ENCODE measurements at regions not wholly inside any gene's neighbourhood (a gene's known extent, or its start where the extent isn't known, plus 50 kb on each side); places are given as distances from the start of the nearest gene placed in this dataset.

DNA sequence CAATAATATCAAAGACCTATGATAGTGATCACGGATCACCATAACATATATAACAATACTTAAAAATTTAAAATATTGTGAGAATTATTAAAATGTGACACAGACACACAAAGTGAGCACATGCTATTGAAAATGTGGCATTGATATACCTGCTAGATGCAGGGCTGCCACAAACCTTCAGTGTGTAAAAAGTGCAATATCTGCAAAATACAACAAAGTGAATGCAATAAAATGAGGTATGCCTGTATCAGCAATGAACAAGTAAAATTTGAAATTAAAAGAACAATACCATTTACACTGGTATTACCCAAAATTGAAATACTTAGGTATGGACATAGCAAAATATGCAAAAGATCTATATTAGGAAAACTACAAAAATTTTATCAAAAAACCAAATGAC is 1217.8 kb upstream of the PCDH20 start:
- TF ChIP-seq TAF1 (IDR thresholded peaks at IDR 0.05; ENCODE audit: low read depth) (no peak), RAD21 (IDR thresholded peaks at IDR 0.05; ENCODE audit: low read depth) (no peak), NFIC (IDR thresholded peaks at IDR 0.05) (no peak), ZBTB7A (IDR thresholded peaks at IDR 0.05; ENCODE audit: low read depth) (no peak), EP300 (IDR thresholded peaks at IDR 0.05; ENCODE audit: borderline replicate concordance) (no peak), CEBPB (IDR thresholded peaks at IDR 0.05) (no peak), EGR1 (IDR thresholded peaks at IDR 0.05) (no peak), TEAD4 (IDR thresholded peaks at IDR 0.05) (no peak), FOXM1 (IDR thresholded peaks at IDR 0.05; ENCODE audit: borderline replicate concordance, low read depth) (no peak), TCF12 (IDR thresholded peaks at IDR 0.05; ENCODE audit: low read depth) (no peak)
- TF ChIP-seq, protein P1, sequence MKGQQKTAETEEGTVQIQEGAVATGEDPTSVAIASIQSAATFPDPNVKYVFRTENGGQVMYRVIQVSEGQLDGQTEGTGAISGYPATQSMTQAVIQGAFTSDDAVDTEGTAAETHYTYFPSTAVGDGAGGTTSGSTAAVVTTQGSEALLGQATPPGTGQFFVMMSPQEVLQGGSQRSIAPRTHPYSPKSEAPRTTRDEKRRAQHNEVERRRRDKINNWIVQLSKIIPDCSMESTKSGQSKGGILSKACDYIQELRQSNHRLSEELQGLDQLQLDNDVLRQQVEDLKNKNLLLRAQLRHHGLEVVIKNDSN (IDR thresholded peaks at IDR 0.05) = no peak
- TF ChIP-seq, protein P2, sequence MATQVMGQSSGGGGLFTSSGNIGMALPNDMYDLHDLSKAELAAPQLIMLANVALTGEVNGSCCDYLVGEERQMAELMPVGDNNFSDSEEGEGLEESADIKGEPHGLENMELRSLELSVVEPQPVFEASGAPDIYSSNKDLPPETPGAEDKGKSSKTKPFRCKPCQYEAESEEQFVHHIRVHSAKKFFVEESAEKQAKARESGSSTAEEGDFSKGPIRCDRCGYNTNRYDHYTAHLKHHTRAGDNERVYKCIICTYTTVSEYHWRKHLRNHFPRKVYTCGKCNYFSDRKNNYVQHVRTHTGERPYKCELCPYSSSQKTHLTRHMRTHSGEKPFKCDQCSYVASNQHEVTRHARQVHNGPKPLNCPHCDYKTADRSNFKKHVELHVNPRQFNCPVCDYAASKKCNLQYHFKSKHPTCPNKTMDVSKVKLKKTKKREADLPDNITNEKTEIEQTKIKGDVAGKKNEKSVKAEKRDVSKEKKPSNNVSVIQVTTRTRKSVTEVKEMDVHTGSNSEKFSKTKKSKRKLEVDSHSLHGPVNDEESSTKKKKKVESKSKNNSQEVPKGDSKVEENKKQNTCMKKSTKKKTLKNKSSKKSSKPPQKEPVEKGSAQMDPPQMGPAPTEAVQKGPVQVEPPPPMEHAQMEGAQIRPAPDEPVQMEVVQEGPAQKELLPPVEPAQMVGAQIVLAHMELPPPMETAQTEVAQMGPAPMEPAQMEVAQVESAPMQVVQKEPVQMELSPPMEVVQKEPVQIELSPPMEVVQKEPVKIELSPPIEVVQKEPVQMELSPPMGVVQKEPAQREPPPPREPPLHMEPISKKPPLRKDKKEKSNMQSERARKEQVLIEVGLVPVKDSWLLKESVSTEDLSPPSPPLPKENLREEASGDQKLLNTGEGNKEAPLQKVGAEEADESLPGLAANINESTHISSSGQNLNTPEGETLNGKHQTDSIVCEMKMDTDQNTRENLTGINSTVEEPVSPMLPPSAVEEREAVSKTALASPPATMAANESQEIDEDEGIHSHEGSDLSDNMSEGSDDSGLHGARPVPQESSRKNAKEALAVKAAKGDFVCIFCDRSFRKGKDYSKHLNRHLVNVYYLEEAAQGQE (IDR thresholded peaks at IDR 0.05; ENCODE audit: low read depth) = no peak

DNA sequence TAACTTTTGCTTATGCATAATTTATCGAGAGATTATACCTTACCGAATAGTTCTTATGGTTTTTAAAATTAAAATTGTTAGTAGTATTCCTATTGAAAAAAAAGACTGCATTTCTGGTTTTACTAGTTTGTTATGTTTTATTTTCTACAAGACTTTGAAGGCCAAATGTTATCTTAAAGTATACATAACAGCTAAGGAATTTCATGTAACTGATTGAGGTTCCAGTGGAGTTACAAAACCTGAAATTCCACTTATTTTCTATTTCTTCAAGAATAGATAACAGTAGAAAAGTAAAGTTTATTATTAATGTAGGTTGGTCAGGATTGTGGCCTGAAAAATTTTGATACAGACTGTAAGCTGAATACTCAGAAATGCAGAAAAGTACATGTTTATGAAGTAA is 1216.0 kb upstream of the PCDH20 start:
- TF ChIP-seq RAD21 (IDR thresholded peaks at IDR 0.05; ENCODE audit: low read depth) = no peak
- TF ChIP-seq ZBTB7A (IDR thresholded peaks at IDR 0.05; ENCODE audit: low read depth) = no peak
- TF ChIP-seq NFIC (IDR thresholded peaks at IDR 0.05) = no peak
- TF ChIP-seq EP300 (IDR thresholded peaks at IDR 0.05; ENCODE audit: borderline replicate concordance) = no peak
- TF ChIP-seq TAF1 (IDR thresholded peaks at IDR 0.05; ENCODE audit: low read depth) = no peak
- no peak for TF ChIP-seq TCF12 (IDR thresholded peaks at IDR 0.05; ENCODE audit: low read depth)
- TF ChIP-seq TEAD4 (IDR thresholded peaks at IDR 0.05) = no peak
- no peak for TF ChIP-seq YY1 (IDR thresholded peaks at IDR 0.05; ENCODE audit: low read depth)
- TF ChIP-seq, protein P1 (IDR thresholded peaks at IDR 0.05) = no peak
- TF ChIP-seq CREB1 (IDR thresholded peaks at IDR 0.05; ENCODE audit: low read depth) = no peak
- no peak for TF ChIP-seq FOXM1 (IDR thresholded peaks at IDR 0.05; ENCODE audit: borderline replicate concordance, low read depth)
- TF ChIP-seq CEBPB (IDR thresholded peaks at IDR 0.05) = no peak
- TF ChIP-seq, protein P2 (IDR thresholded peaks at IDR 0.05; ENCODE audit: low read depth) = no peak
- TF ChIP-seq, protein P3, sequence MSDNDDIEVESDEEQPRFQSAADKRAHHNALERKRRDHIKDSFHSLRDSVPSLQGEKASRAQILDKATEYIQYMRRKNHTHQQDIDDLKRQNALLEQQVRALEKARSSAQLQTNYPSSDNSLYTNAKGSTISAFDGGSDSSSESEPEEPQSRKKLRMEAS (IDR thresholded peaks at IDR 0.05) = no peak
- no peak for TF ChIP-seq EGR1 (IDR thresholded peaks at IDR 0.05)

DNA sequence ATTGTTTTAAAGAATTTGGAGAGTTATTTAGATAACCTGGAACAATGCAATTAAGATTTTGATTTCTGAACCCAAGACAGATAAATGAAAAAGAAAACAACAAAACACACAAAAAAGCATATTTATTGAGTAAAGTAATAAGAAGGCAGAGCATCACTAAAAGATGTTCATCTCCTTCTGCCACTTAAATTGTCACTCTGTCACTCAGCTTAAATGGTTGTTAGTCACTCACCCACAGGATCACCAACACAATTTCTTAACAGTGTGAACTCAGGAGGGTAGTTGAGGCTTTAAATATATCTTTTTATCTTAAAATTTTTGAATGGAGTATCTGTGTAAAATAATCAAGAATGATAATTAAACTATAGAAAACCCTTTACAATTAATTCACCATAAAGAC is 1215.5 kb upstream of the PCDH20 start:
- TF ChIP-seq, protein P3 (IDR thresholded peaks at IDR 0.05) = no peak
- TF ChIP-seq TAF1 (IDR thresholded peaks at IDR 0.05; ENCODE audit: low read depth) (no peak), FOXM1 (IDR thresholded peaks at IDR 0.05; ENCODE audit: borderline replicate concordance, low read depth) (no peak), NFIC (IDR thresholded peaks at IDR 0.05) (no peak), RAD21 (IDR thresholded peaks at IDR 0.05; ENCODE audit: low read depth) (no peak), CEBPB (IDR thresholded peaks at IDR 0.05) (no peak), ZBTB7A (IDR thresholded peaks at IDR 0.05; ENCODE audit: low read depth) (no peak), EP300 (IDR thresholded peaks at IDR 0.05; ENCODE audit: borderline replicate concordance) (no peak), EGR1 (IDR thresholded peaks at IDR 0.05) (no peak), TCF12 (IDR thresholded peaks at IDR 0.05; ENCODE audit: low read depth) (no peak), CREB1 (IDR thresholded peaks at IDR 0.05; ENCODE audit: low read depth) (no peak), TEAD4 (IDR thresholded peaks at IDR 0.05) (no peak), YY1 (IDR thresholded peaks at IDR 0.05; ENCODE audit: low read depth) (no peak)
- TF ChIP-seq, protein P1 (IDR thresholded peaks at IDR 0.05) = no peak
- TF ChIP-seq, protein P2 (IDR thresholded peaks at IDR 0.05; ENCODE audit: low read depth) = no peak

DNA sequence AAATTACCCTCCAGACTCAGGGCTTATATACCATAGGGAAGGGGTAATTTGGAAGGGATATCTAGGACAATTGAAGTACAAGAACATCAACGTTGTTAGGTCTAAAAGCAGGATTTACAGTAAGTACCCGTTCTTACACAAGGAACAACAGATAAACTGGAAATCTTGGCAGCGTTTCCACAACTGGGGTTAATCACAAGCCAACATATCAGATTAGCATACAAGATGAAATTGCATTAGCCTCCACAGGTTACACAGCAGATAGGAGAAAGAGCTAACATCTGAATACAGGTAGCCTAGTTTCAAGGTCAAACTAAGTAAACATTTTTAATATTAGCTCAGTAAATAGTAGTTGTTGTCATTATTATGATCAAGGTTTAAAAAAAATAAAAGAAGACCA is 1214.0 kb upstream of the PCDH20 start:
- TF ChIP-seq, protein P2 (IDR thresholded peaks at IDR 0.05; ENCODE audit: low read depth) = no peak
- no peak for TF ChIP-seq CREB1 (IDR thresholded peaks at IDR 0.05; ENCODE audit: low read depth)
- TF ChIP-seq FOXM1 (IDR thresholded peaks at IDR 0.05; ENCODE audit: borderline replicate concordance, low read depth) = no peak
- no peak for TF ChIP-seq RAD21 (IDR thresholded peaks at IDR 0.05; ENCODE audit: low read depth)
- TF ChIP-seq NFIC (IDR thresholded peaks at IDR 0.05) = no peak
- TF ChIP-seq, protein P3 (IDR thresholded peaks at IDR 0.05) = no peak
- TF ChIP-seq TCF12 (IDR thresholded peaks at IDR 0.05; ENCODE audit: low read depth) = no peak
- no peak for TF ChIP-seq TEAD4 (IDR thresholded peaks at IDR 0.05)
- no peak for TF ChIP-seq YY1 (IDR thresholded peaks at IDR 0.05; ENCODE audit: low read depth)
- TF ChIP-seq, protein P1 (IDR thresholded peaks at IDR 0.05) = no peak
- TF ChIP-seq TAF1 (IDR thresholded peaks at IDR 0.05; ENCODE audit: low read depth) = no peak
- no peak for TF ChIP-seq CEBPB (IDR thresholded peaks at IDR 0.05)
- no peak for TF ChIP-seq EP300 (IDR thresholded peaks at IDR 0.05; ENCODE audit: borderline replicate concordance)
- no peak for TF ChIP-seq EGR1 (IDR thresholded peaks at IDR 0.05)
- TF ChIP-seq ZBTB7A (IDR thresholded peaks at IDR 0.05; ENCODE audit: low read depth) = no peak
